Right lobe of liver (tissue), 6 donors: ENCODE measurements at regions not wholly inside any gene's neighbourhood (a gene's known extent, or its start where the extent isn't known, plus 50 kb on each side); places are given as distances from the start of the nearest gene placed in this dataset.

Experiments
- ATAC-seq, 4 donors: fragments of 200-7000 bp; cut with Tn5 transposase; one replicate each; pipeline ENCODE4 v1.9.1; 2020; ENCODE audit warnings: mild to moderate bottlenecking in 4 of 4, moderate library complexity in 4 of 4
- DNase-seq, 3 donors: peaks; one replicate each; pipeline ENCODE4 v3.0.0-alpha.2; 2020
- H3K27ac ChIP-seq, 3 donors: fragments of 200-600 bp; one replicate each; pipeline ENCODE4 v1.8.0; 2022
- H3K27me3 ChIP-seq, 2 donors: fragments of 200-600 bp; one replicate each; pipeline ENCODE4 v1.8.0; 2022
- H3K36me3 ChIP-seq, 4 donors: fragments of 200-600 bp; sonication (generic) in 1 of 4; one replicate each; pipeline versions ENCODE4 v1.5.1 to v1.8.0; 2017 to 2022; ENCODE audit warnings: control low read depth in 1 of 4
- H3K4me1 ChIP-seq, 4 donors: fragments of 200-600 bp; sonication (generic) in 1 of 4; one replicate each; pipeline versions ENCODE4 v1.5.1 to v1.8.0; 2017 to 2022; ENCODE audit warnings: control low read depth in 1 of 4
- H3K4me3 ChIP-seq, 3 donors: fragments of 200-600 bp; one replicate each; pipeline ENCODE4 v1.8.0; 2022
- H3K9me3 ChIP-seq, 4 donors: fragments of 200-600 bp; sonication (generic) in 1 of 4; one replicate each; pipeline versions ENCODE4 v1.5.1 to v1.8.0; 2017 to 2022; ENCODE audit warnings: control low read depth in 1 of 4
- CTCF ChIP-seq, 4 donors: fragments of 200-600 bp in 3 of 4; fragments of 450-650 bp in 1 of 4; IDR thresholded peaks; one replicate each; pipeline versions ENCODE4 v1.5.1 to v1.8.0; 2016 to 2022; ENCODE audit warnings: antibody characterized with exemption in 4 of 4, mild to moderate bottlenecking in 2 of 4
- POLR2A ChIP-seq: fragments of 450-650 bp; IDR thresholded peaks from one replicate; pipeline ENCODE4 v1.6.1; 2017; ENCODE audit warnings: antibody characterized with exemption, mild to moderate bottlenecking
- WGBS: methylation state at CpG from one replicate; pipeline ENCODE4 v1.1.6; 2018; ENCODE audit warnings: low coverage, low lambda C conversion rate; ENCODE audit not compliant: insufficient coverage; ENCODE audit errors: missing lambda C conversion rate; 5-methylcytosine and 5-hydroxymethylcytosine counted together
- intact Hi-C, 2 donors: fragments of 100-400 bp; cut with DNase I; formaldehyde crosslinking; loops; one replicate each; pipeline versions ENCODE4 v1.11.2 to v1.14.1; 2022
- donor health status: DM: no; HTN: yes; CAD: no.
- donor health status: DM: no; HTN: no; CAD: no.
- donor health status: DM: no; HTN: no; CAD: no.
- donor health status: DM: no; HTN: yes; CAD: no.
- donor health status: DM: no; HTN: yes; CAD: no.

GRCh38 chrX:6738518-6739470 is 203.9 kb upstream of the VCX3A start:
- DNase-seq (no peak), ATAC-seq (no peak)
- Histone ChIP-seq H3K4me1 (no peaks in the 10 kb centered on the region), H3K36me3 (no peaks in the 10 kb centered on the region), H3K9me3 (no peaks in the 10 kb centered on the region), H3K27ac (no peak overlapping the region), H3K4me3 (no peak overlapping the region), H3K27me3 (no peaks in the 10 kb centered on the region)
- 66% methylated on average over 10 of the region's 11 CpGs for WGBS
- intact Hi-C loops: no loop called here
- TF ChIP-seq POLR2A: no peak
- TF ChIP-seq CTCF (IDR thresholded peaks at IDR 0.05): no peak

- WGBS: 71% methylated on average over 6 of the region's 6 CpGs
- Histone ChIP-seq H3K27me3 (no peaks in the 10 kb centered on the region), H3K9me3 (no peaks in the 10 kb centered on the region), H3K4me1 (no peaks in the 10 kb centered on the region), H3K36me3 (no peaks in the 10 kb centered on the region), H3K27ac (no peak overlapping the region), H3K4me3 (no peak overlapping the region)
- TF ChIP-seq POLR2A: no peak
- TF ChIP-seq CTCF (IDR thresholded peaks at IDR 0.05): no peak
- intact Hi-C loops: no loop called here
- DNase-seq (no peak), ATAC-seq (no peak)
Measured at GRCh38 chrX:6734844-6735634, 200.1 kb upstream of the VCX3A start.

- no peaks in the 10 kb centered on the region for H3K36me3 ChIP-seq
- no peak for DNase-seq
- H3K9me3 ChIP-seq: no peaks in the 10 kb centered on the region
- H3K27ac ChIP-seq: no peak overlapping the region
- WGBS: 25% methylated on average over 1 of the region's 1 CpG
- H3K4me3 ChIP-seq: no peak overlapping the region
- intact Hi-C loops: no loop called here
- TF ChIP-seq CTCF (IDR thresholded peaks at IDR 0.05) (no peak), POLR2A (no peak)
- no peak for ATAC-seq
- H3K4me1 ChIP-seq: no peaks in the 10 kb centered on the region
- H3K27me3 ChIP-seq: no peaks in the 10 kb centered on the region
Measured at GRCh38 chrX:6732101-6732500, 197.2 kb upstream of the VCX3A start.

GRCh38 chrX:6729626-6730025 is 194.7 kb upstream of the VCX3A start:
- DNase-seq (no peak), ATAC-seq (no peak)

More at GRCh38 chrX:6729626-6730025, 194.7 kb upstream of the VCX3A start:
- intact Hi-C loops: no loop called here
- Histone ChIP-seq H3K4me3 (no peak overlapping the region), H3K27me3 (no peaks in the 10 kb centered on the region), H3K27ac (no peak overlapping the region), H3K9me3 (no peaks in the 10 kb centered on the region), H3K4me1 (no peaks in the 10 kb centered on the region), H3K36me3 (no peaks in the 10 kb centered on the region)
- no peak for TF ChIP-seq CTCF (IDR thresholded peaks at IDR 0.05)
- no peak for TF ChIP-seq POLR2A
- WGBS: 56% methylated on average over 9 of the region's 9 CpGs
